ENCODE measurements at regions not wholly inside any gene's neighbourhood (a gene's known extent, or its start where the extent isn't known, plus 50 kb on each side); places are given as distances from the start of the nearest gene placed in this dataset.
A peak's percentile ranks its signal among the peaks of the same experiment; 100 is the strongest.

DNA sequence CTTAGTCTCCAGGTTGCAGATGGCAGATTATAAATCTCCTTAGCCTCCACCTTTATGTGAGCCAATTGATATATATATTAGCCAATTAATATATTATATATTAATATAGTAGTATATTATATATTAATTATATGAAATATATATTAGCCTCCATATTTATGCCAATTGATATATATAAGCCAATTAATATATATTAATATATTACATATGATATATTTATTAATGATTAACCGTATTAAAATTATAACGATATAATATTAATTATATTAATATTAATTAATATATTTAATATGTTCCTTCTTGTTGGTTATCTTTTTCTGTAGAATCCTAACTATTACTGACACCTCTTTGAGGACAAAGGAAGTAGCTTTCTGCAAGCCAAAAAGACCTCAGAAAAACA lies 972.5 kb downstream of the GBE1 start:
- H3K4me3 ChIP-seq (ENCODE audit: low read depth, low read length), result no peak overlapping the region

DNA sequence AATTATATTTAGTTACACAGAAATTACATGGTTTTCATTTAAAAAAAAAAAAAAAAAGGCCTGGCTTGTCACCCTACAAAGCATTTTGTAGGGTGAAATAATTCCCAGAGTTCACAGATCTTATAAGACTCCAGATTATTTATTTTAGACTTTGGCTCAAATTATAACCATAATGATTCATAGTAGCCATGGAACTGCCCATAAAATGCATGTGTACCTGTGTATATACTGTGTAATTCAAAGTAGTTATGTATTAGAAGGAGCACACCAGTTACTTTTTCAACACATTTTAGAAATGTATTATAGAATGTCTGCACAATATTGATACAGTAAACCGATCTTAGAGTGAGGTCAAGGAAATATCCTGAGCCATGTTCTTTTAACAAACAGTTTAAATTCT lies 975.6 kb downstream of the GBE1 start:
- H3K27me3 ChIP-seq (ENCODE audit: control insufficient read depth, insufficient read depth, low read length), result no peaks in the 10 kb centered on the region
- no peak for DNase-seq (ENCODE audit: low read depth)
- no peak for TF ChIP-seq CTCF (IDR thresholded peaks at IDR 0.05; ENCODE audit: insufficient read depth, low read length, poor library complexity, severe bottlenecking)
- no peak overlapping the region for H3K4me3 ChIP-seq (ENCODE audit: low read depth, low read length)
- no peaks in the 10 kb centered on the region for H3K36me3 ChIP-seq (ENCODE audit: control insufficient read depth, insufficient read depth, low read length)

More for the DNA sequence above, 972.5 kb downstream of the GBE1 start:
- Histone ChIP-seq H3K36me3 (ENCODE audit: control insufficient read depth, insufficient read depth, low read length) (no peaks in the 10 kb centered on the region), H3K27me3 (ENCODE audit: control insufficient read depth, insufficient read depth, low read length) (no peaks in the 10 kb centered on the region)
- DNase-seq (ENCODE audit: low read depth), result no peak
- no peak for TF ChIP-seq CTCF (IDR thresholded peaks at IDR 0.05; ENCODE audit: insufficient read depth, low read length, poor library complexity, severe bottlenecking)

GRCh38 chr3:80785475-80785874 lies 976.0 kb downstream of the GBE1 start:
- DNase-seq (ENCODE audit: low read depth), result no peak

DNA sequence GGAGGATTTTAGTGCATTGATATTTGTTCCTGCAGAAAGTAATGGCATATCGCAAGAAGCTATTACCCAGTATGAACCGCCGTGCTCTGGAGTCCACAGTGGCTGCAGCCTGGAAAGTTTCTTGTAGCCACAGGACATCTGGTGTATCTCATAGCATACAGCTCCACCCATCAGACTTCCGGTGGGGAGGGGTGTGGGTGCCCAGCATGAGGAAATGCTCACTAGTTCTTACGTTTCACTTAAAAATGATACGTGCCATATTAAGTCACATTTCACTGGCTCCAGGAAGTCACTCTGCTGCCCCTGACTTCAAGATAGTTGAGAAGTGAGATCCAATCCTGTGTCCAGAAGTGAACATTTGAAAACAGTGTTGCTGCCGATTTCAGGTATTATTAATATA lies 990.4 kb downstream of the GBE1 start:
- no peak overlapping the region for H3K4me3 ChIP-seq (ENCODE audit: low read depth, low read length)
- no peaks in the 10 kb centered on the region for H3K27me3 ChIP-seq (ENCODE audit: control insufficient read depth, insufficient read depth, low read length)
- no peak for TF ChIP-seq CTCF (IDR thresholded peaks at IDR 0.05; ENCODE audit: insufficient read depth, low read length, poor library complexity, severe bottlenecking)
- no peaks in the 10 kb centered on the region for H3K36me3 ChIP-seq (ENCODE audit: control insufficient read depth, insufficient read depth, low read length)
- DNase-seq (ENCODE audit: low read depth), result no peak

More at GRCh38 chr3:80785475-80785874, 976.0 kb downstream of the GBE1 start:
- H3K27me3 ChIP-seq (ENCODE audit: control insufficient read depth, insufficient read depth, low read length), result no peaks in the 10 kb centered on the region
- no peaks in the 10 kb centered on the region for H3K36me3 ChIP-seq (ENCODE audit: control insufficient read depth, insufficient read depth, low read length)
- TF ChIP-seq CTCF (IDR thresholded peaks at IDR 0.05; ENCODE audit: insufficient read depth, low read length, poor library complexity, severe bottlenecking), result peak; percentile 38
- no peak overlapping the region for H3K4me3 ChIP-seq (ENCODE audit: low read depth, low read length)

DNA sequence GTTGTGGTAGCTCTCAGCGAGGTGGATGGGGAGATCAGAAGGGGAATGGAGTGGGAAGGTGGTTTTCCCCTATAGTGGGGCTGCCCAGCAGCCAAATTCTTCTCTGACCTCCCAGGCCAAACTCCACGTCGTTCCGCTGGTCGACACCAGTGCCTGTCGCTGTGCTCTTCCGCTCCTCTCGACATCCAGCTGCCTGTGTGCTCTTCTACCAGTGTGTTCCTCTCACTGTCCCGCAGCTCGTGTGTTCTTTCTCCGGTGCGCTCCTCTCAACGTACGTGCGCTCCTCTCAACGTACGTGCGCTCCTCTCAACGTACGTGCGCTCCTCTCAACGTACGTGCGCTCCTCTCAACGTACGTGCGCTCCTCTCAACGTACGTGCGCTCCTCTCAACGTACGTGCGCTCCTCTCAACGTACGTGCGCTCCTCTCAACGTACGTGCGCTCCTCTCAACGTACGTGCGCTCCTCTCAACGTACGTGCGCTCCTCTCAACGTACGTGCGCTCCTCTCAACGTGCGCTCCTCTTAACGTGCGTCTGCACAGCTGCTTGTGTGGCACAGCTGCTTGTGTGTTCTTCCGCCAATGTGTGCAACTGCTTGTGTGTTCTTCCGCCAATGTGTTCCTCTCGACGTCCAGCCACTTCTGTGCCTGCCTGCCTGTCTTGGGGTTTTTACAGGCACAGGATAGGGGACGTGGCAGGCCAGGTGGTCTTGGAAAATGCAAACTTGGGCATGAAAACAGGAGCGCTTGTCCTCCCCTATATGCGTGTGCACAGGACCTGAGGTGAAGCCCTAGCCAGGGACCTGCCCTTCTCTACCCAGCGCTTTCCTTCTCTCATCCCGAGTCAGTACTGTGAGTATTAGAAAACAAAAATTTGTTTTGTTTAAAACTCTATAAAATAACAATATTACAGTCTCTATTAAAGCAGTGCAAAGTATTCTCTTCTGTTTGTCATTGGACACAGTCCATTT lies 991.1 kb downstream of the GBE1 start:
- no peak for DNase-seq (ENCODE audit: low read depth)
- Histone ChIP-seq H3K4me3 (ENCODE audit: low read depth, low read length) (no peak overlapping the region), H3K27me3 (ENCODE audit: control insufficient read depth, insufficient read depth, low read length) (no peaks in the 10 kb centered on the region), H3K36me3 (ENCODE audit: control insufficient read depth, insufficient read depth, low read length) (no peaks in the 10 kb centered on the region)
- no peak for TF ChIP-seq CTCF (IDR thresholded peaks at IDR 0.05; ENCODE audit: insufficient read depth, low read length, poor library complexity, severe bottlenecking)

All from kidney epithelial cell (primary cell).